Occipital lobe (tissue), 1 donor: ENCODE measurements at regions not wholly inside any gene's neighbourhood (a gene's known extent, or its start where the extent isn't known, plus 50 kb on each side); places are given as distances from the start of the nearest gene placed in this dataset.

Source experiments
- DNase-seq: peaks from one replicate; lab custom pipeline; 2025; lab: John Stamatoyannopoulos, UW

GRCh38 chr9:108012886-108013665, 523.5 kb upstream of the KLF4 start:
- no peak for DNase-seq

- no peak for DNase-seq
Measured at GRCh38 chr9:108012405-108012804, 522.8 kb upstream of the KLF4 start.

GRCh38 chr9:108003526-108003925, 514.0 kb upstream of the KLF4 start:
- no peak for DNase-seq

- DNase-seq = no peak
Measured at GRCh38 chr9:108002371-108002956, 512.9 kb upstream of the KLF4 start.

- no peak for DNase-seq
Measured at GRCh38 chr9:108001237-108001636, 511.7 kb upstream of the KLF4 start.

GRCh38 chr9:107999890-108000289, 510.3 kb upstream of the KLF4 start:
- DNase-seq = no peak

GRCh38 chr9:107999011-107999410, 509.4 kb upstream of the KLF4 start:
- DNase-seq = no peak

- DNase-seq = no peak
Measured at GRCh38 chr9:107994648-107995047, 505.1 kb upstream of the KLF4 start.

GRCh38 chr9:107992271-107992670, 502.7 kb upstream of the KLF4 start:
- no peak for DNase-seq

GRCh38 chr9:107991581-107991980, 502.0 kb upstream of the KLF4 start:
- DNase-seq = no peak

- no peak for DNase-seq
Measured at GRCh38 chr9:107989544-107989943, 500.0 kb upstream of the KLF4 start.

GRCh38 chr9:107989099-107989498, 499.5 kb upstream of the KLF4 start:
- no peak for DNase-seq

GRCh38 chr9:107984956-107985355, 495.4 kb upstream of the KLF4 start:
- no peak for DNase-seq

- DNase-seq = no peak
Measured at GRCh38 chr9:107983762-107984161, 494.2 kb upstream of the KLF4 start.

- no peak for DNase-seq
Measured at GRCh38 chr9:107983181-107983603, 493.6 kb upstream of the KLF4 start.

GRCh38 chr9:107982745-107983144, 493.2 kb upstream of the KLF4 start:
- DNase-seq = no peak

GRCh38 chr9:107982001-107982400, 492.4 kb upstream of the KLF4 start:
- no peak for DNase-seq

GRCh38 chr9:107980984-107981383, 491.4 kb upstream of the KLF4 start:
- DNase-seq = no peak

GRCh38 chr9:107976767-107977166, 487.2 kb upstream of the KLF4 start:
- no peak for DNase-seq

GRCh38 chr9:107975426-107976010, 485.9 kb upstream of the KLF4 start:
- no peak for DNase-seq

- no peak for DNase-seq
Measured at GRCh38 chr9:107973451-107973850, 483.9 kb upstream of the KLF4 start.

- no peak for DNase-seq
Measured at GRCh38 chr9:107972346-107972745, 482.8 kb upstream of the KLF4 start.

- DNase-seq = no peak
Measured at GRCh38 chr9:107971241-107971640, 481.7 kb upstream of the KLF4 start.
